GM18517 (cell line): ENCODE measurements at regions not wholly inside any gene's neighbourhood (a gene's known extent, or its start where the extent isn't known, plus 50 kb on each side); places are given as distances from the start of the nearest gene placed in this dataset.

Source experiments
- ATAC-seq: cut with Tn5 transposase; IDR thresholded peaks from one replicate; pipeline ENCODE4 v1.9.1; 2021; ENCODE audit warnings: mild to moderate bottlenecking, moderate library complexity; ENCODE audit not compliant: unreplicated experiment

DNA sequence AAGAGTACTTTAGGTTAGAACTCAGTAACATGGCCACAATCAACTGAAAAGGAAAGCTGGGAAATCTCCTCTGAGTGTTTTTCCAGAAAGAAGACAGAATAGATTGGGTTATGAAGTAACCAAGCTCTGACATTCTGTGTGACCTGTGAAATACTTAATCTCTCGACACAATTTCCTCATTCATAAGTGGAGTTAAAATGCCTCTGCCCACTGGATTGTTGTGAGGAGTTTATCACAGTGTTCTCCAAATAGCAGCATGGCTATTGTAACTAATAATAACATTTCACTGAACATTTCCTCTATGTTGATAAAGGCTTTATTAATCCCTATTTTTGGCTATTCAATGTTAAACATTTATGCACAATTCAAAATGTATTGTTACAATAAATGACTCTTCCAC is 311.0 kb downstream of the GABRB2 start:
- no peak for ATAC-seq

DNA sequence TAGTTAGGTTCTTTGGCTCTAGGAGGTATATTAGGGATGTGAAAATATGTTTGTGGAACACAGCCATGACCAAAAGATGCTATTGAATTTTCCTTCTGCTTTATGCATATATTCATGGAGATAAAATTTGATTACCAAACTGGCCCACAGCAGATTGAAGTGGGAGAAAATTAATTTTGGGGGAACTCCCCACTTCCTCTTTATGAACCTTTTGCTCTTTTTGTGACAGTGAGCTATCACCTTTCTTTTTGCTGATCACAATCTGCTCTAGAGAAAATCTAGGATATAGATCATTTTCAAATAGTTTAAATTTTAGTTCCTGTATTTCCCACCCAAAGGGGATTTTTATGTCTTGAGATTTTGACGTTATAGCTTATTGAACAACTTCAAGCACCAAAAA is 313.0 kb downstream of the GABRB2 start:
- ATAC-seq = no peak

DNA sequence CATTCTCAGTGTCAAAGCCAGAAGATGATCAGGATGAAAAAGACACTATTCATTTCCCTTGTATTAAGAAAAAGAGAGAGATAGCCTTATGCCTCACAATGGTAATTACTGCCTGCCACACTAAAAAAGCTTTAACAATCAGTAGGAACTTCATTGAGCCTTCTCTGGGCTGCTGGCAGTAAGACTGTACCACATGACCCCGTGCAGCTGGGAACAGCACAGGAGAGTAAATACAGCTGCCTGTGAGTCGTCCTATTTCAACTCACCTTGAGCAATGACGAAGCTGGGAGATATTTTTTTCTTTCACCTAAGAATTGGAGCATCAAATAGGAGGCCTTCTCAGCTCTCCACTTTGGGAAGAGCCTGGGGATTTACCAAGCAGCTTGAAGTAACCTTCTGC is 316.3 kb downstream of the GABRB2 start:
- ATAC-seq = no peak

DNA sequence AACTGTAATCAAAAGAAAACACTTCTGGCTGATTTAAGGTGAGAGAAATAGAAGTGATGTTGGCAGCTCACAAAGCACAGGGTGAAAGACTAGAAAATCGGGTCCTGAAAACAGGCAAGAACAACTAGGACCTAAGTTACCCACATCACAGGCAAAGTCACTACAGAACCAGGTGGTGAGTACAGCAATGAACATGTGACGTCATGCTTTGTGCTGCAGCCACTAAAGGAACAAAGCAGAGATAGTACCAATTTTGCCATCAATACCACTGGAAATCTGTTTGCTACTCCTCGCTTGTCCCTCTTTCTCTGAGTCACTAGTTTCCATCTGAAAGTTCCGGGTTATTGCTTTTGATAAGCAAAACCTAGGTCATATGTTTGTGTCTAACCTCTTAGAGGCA is 326.7 kb downstream of the GABRB2 start:
- no peak for ATAC-seq

DNA sequence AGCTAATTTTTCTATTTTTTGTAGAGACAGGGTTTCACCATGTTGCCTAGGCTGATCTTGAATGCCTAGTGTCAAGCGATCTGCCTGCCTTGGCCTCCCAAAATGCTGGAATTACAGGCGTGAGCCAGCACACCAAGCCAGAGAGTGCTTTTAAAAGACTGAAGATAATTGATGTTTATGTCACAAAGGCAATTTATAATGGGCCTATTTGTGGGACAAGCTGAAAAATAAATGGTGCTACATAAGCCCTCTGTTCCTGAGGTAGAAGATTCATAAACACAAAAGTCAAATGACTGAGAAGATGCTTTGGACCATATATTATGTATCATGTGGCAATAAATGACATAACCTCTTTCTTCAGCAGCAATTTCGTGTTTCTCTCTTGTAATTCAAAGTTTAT is 329.6 kb downstream of the GABRB2 start:
- ATAC-seq = no peak

DNA sequence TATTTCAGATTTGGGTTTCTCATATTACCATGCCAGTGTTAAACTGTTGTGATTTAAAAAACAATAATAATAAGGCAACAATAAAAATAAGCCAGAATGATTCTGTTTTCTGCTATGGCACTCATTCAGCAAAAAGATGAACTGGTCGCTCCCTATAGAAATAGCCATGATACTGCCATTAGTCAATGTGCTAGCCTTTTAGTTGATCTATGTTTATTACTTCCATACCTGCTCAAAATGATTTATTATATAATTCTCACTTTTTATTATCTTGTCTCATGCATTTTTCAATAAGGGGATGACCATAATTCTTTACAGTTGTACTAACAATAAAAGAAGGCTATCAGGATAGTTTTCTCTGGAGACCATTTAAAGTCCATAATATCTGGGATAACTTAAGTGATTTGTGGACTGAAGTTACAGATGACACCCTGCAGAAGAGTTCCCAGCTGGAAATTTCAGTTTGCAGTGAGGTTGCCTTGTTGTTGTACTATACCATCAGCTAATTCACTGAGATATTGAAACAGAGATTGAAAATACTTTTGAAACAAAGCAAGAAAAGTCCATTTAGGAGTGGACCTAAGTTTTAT is 334.3 kb downstream of the GABRB2 start:
- ATAC-seq = no peak

DNA sequence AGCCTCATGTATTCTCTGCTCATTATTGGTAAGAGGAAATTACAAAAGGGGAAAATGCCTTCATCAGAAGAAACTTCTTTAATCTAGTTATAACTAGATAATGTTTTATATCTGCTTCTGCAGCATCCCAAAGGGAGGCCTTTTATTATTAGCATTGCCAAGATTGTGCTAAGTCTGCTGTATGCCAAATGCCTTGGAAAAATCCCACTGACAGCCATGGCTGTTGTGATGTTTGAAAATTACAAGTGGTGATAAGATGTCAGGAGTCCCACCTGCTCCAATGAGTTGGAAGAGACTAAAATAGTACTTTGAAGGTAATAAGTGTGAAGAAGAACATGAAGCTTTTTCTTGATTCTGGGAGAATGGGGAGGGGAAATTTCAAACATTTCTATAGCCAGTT is 345.0 kb downstream of the GABRB2 start:
- ATAC-seq = no peak

DNA sequence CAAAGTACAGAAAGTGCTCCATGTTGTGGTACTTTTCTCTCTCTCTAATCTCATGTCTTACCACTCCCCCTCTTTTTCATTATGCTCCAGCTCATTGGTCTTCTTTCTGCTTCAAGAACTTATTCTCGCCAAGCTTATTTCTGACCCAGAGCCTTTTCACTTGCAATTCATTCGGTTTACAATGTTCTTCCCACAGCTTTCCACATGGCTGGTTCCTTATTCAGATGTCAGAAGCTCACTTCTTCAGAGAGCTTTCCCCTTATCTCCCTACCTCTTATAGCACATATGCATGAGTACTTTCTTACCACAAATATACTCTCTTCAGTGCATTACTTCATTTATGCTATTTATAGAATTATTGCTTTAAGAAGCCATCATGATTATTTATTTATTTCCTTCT is 338.8 kb upstream of the ATP10B start:
- no peak for ATAC-seq

DNA sequence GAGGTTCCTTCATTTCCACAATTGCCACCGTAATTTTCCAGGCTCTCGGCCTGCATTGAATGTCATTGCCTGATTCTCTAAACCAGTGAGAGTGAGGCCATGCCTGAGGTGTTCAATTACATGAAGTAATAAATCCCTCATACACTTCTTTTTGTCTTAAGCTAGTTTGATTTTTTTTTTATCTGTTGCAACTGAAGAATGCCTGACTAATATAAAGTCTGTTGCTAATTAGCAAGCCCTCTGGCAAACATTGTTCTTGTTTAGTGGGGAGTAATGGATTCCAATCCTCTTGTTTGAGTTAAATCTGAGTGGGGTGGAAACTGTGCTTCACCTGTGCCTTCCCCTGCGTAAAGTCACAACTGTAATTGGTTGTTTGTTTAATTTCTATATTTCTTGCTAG is 338.1 kb upstream of the ATP10B start:
- ATAC-seq = no peak

DNA sequence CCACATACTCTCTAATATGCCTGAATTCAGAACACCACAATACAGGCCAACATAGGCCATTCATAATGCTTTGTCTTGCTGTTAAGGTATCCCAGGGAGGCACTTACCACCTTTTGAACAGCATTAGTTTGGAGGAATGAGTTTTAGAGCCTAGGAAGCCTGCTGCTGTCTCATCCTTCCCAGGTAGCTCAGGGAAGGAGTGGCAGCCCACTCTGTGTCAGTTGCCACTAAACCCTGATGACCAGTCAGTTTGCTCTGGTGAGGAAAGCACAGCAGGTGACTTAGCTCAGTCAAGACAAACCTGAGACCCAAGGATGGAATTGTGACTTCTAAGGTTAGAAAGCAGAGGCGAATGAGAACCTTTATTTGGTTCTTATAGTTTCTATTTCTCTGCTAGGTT is 337.4 kb upstream of the ATP10B start:
- no peak for ATAC-seq

DNA sequence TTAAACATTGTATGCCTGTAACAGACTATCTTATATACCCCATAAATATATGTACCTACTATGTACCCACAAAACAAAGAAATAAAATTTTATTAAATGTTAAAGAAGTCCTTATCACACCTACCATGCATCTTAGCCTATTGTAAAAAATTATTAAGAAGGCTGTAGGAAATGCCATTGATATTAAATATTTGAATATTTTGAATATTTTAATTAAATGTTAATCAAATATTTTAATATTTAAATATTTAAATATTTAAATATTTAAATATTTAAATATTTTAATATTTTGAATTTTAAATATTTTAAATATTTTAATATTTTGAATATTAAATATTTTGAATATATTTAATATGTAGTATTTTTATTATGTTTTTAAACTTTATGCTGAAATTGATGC is 331.5 kb upstream of the ATP10B start:
- no peak for ATAC-seq

DNA sequence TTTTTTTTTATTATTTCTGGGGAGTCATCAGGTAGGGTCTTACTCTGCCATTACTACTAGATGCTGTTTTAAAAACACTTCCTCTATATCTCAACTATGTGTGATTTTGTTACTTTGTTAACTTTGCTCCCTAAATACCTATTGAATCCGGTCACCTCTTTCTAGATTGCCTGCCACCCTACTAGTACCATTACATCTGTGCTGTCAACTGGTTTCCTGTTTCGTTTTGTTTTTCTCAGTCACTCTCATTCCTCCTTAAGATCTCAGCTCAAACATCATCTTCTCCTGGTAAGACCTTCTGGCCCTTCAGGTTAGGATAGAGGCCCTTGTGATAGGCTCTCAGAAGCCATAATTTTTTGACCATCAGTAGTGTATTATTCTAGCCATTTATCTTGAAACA is 324.2 kb upstream of the ATP10B start:
- ATAC-seq = no peak

DNA sequence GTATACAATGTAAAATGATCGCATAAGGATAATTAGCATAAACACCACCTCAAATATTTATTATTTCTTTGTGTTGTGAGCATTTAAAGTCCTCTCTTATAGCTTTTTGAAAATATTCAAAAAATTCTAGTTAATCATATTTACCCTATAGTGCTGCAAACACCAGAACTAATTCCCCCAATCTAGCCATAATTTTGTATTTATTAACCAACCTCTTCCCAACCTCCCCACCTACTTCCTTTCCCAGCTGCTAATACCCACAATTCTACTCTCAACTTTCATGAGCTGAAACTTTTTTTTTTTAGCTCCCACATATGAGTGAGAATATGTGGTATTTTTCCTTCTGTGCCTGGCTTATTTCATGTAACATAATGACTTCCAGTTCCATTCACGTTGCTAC is 317.8 kb upstream of the ATP10B start:
- no peak for ATAC-seq

DNA sequence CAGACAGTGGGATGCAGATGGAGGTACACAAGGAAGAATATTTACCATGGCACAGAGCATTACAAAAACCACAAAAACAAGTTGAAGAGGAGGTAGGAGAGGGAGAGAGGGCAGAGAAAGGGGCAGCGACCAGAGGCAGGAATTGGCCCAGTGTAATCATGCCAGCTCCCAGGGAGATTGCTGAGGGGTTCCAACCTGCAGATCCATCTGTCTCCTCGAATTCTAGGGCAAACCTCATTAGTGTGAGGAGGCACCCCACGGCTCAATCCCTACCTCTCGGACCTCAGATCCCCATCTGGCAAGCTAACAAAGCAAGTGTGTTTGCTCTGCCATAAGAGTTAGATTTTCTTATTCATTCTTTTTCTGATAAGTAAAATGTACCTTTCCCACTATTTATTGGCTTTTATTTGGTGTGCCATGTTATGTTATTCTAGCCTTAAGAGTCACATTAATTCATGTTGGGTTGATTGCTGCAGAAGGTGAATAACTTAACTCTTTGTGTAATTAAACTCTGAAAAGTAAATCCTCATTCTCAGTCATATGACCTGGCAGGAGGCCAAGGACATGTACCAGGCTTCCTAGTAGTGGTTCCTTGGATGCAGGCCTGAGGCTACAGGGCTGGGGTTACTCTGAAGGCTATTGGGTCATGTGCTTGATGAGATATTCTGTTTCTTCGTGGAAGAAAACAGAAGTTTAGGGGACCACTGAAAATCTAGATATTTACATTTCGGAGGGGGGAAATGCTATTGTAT is 315.2 kb upstream of the ATP10B start:
- no peak for ATAC-seq

DNA sequence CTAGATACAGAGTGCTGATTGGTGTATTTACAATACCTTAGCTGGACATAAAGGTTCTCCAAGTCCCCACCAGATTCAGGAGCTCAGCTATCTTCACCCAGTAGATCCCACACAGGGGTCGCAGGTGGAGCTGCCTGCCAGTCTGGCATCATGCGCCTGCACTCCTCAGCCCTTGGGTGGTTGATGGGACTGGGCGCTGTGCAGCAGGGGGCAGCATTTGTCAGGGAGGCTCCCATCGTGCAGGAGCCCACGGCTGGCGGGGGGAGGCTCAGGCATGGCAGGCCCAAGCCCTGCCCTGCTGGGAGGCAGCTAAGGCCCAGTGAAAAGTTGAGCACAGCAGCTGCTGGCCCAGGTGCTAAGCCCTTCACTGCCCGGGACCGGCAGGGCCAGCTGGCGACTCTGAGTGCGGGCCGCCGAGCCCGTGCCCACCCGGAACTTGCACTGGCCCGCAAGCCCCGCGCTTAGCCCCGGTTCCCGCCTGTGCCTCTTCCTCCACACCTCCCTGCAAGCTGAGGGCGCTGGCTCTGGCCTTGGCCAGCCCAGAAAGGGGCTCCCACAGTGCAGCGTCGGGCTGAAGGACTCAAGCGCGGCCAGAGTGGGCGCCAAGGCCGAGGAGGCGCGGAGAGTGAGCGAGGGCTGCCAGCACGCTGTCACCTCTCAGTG is 314.1 kb upstream of the ATP10B start:
- ATAC-seq = no peak

DNA sequence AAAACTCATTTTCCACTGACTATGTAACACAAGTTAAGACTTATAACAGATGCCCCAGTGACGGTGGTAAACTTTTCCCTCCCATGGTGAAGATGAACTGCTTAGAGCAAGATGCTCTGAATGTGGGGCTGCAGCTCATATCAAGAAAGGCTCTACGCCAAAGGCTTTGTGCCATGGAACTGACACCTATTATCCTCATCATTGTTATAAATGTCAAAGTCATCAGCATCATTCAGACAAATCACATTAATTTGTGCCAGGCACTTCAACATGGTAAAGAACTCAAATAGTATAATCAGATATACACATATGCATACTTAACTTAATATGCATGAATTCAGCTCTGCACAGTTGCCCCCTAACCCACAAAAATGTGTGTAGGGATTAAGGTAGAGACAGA is 305.9 kb upstream of the ATP10B start:
- ATAC-seq = no peak

DNA sequence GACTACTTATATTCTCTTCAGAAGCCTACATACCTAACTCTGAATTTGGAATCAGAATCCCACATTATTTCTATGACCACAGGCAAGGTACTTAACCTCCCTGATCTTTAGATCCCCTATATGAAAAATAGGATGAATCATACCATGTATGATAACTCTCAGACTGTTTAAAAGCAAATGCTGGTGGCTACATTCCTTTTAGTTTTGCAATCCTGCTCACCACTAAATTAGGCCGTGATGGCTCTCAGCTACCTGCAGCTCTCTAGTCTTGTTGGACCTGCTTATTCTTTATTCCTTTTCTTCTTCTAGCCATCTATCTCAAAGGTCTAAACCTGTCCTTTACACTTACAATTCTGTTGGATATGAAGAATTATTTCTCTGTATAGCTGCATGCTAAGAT is 303.4 kb upstream of the ATP10B start:
- no peak for ATAC-seq

DNA sequence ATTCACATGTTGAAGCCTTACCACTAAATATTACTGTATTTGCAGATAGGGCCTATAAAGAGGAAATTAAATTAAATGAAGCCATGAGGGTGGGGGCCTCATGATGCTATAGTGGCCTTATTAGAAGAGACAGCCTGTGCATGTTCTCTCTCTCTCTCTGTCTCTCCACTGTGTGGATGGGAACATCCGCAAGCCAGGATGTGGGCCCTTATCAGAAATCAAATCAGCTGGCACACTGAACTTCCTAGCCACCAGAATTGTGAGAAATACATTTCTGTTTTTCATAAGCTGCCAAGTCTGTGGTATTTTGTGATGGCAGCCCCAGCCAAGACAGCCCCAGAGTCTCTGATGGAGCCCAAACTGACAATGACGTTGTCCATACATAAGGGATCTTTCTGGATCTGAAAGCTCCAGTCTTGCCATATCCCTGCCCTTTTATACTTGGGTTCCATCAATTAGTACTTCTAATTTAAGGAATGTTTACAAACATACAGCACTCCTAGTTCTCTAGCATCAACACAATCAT is 300.5 kb upstream of the ATP10B start:
- ATAC-seq = no peak

DNA sequence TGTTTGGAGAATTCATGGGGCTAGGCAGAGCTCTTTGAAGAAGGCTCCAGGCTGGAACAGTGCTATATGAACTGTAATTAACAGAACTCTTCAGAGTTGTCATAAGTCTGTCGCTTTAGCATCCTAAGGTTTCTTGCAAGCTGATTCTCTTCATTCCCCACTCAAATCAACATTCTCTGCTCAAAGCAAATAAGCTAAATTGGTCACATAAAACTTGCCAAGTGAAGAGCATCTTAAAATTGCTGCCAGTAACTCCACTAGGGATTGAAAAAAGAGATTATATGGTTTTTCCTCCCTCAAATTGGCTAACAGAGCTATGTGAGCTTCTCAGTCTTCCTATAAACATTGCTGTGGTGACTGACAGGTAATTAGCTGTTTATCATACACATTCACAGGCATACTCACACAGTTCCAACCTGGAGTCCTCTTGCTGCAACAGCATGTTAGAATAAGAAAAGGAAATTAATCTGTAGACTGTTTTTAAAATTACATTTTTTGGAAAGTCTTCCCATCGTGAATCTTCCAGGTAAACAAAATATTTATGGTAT is 298.5 kb upstream of the ATP10B start:
- ATAC-seq = no peak

DNA sequence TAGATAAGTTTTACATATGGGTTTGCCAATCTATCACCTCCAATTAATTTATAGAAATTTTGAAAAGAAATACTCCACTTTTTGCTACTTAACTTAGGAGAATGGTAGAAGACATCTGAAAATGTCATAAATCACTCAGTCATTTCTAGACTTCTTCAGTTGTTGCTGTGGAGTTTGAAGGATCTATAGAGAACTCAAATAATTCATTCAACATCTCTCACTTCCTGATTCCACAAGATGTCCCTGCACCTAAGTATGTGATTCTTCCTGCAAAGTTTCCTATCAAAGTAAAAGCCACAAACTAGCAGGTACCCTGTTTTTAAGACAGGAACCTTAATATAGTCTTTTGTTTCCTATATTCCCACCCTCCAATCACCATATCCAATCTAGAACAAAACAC is 297.1 kb upstream of the ATP10B start:
- ATAC-seq = no peak

DNA sequence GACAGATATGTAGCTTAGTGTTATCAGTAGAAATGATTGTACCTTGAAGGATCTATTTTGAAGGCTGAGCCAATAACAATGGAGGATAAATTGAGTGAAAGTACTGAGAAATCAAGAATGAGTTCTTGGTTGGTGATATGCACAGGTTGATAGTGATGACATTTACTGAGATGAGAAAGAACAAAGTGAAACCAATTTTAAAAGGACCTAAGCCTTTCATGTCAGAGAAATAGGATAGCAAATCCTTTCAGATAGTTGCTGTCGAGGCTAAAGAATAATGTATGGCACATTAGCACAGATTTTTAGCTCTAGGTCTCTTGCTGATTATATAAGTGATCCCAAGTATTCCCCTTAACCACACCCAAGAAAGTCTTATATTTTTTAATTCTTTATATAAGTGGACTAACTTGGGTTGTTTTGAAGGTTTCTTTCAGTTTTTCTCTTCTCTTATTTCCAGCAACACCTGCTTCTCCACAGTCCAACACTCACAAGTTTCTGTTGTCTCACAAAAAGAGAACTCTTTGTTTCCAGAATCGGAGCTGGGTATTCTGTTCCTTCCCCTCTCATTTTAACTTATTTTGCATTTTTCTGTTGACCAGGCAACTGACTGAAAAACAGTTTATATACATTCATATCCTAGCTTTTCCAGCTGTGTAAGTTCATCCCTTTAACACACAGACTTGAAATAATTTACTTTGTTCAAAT is 286.9 kb upstream of the ATP10B start:
- no peak for ATAC-seq
